WERI-Rb-1 (cell line): ENCODE measurements at regions not wholly inside any gene's neighbourhood (a gene's known extent, or its start where the extent isn't known, plus 50 kb on each side); places are given as distances from the start of the nearest gene placed in this dataset.

Source experiments
- DNase-seq: peaks from one replicate; pipeline ENCODE4 v3.0.0-alpha.2; 2020
- H3K27ac ChIP-seq: fragments of 250-450 bp; sonication (Bioruptor Pico); 2 replicates; pipeline ENCODE4 v1.5.1; 2020; ENCODE audit warnings: mild to moderate bottlenecking, moderate library complexity
- H3K27me3 ChIP-seq: fragments of 250-450 bp; sonication (Bioruptor Pico); 2 replicates; pipeline ENCODE4 v1.5.1; 2021; ENCODE audit warnings: mild to moderate bottlenecking, low read depth, moderate library complexity; ENCODE audit not compliant: insufficient read depth, severe bottlenecking
- H3K36me3 ChIP-seq: fragments of 250-450 bp; sonication (Bioruptor Pico); 2 replicates; pipeline ENCODE4 v1.5.1; 2020; ENCODE audit warnings: mild to moderate bottlenecking, moderate library complexity
- H3K4me3 ChIP-seq: 2 replicates; pipeline ENCODE4 v1.5.1; 2011; ENCODE audit warnings: low read depth, mild to moderate bottlenecking, control low read depth, low read length
- H3K9me3 ChIP-seq: fragments of 250-450 bp; sonication (Bioruptor Pico); 2 replicates; pipeline ENCODE4 v1.5.1; 2021; ENCODE audit warnings: mild to moderate bottlenecking, moderate library complexity; ENCODE audit not compliant: severe bottlenecking
- CTCF ChIP-seq: IDR thresholded peaks from 2 replicates; pipeline ENCODE4 v1.5.1; 2011; ENCODE audit warnings: low read depth, mild to moderate bottlenecking, control low read depth, inconsistent platforms, low read length

DNA sequence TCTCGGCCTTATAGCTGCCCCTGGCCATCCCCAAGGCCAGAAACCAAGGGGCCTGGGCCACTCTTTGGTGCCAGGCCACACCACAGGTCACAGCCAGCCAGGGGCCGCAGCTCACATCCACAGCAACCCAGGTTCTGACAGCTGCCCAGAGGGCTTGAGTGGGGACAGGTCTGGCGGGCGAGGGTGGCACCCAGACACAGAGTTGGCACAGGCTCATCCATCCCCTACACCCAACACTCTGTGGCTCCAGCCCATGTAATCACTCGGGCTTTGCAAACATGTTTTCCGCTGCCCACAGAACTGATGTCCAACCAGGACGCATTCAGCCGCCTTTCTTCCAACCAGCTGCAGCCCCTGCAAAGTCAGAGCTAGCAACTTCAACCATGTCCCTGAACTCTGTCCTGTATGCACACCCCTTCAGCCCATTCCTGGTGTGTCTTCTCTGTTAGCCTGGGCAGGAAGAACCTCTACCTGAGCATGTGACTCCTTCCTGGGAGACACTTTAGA is 57.7 kb upstream of the PPP2R2D start:
- Histone ChIP-seq H3K9me3 (no peaks in the 10 kb centered on the region), H3K27me3 (no peaks in the 10 kb centered on the region)

GRCh38 chr10:131843881-131844284 is 56.9 kb upstream of the PPP2R2D start:
- no peaks in the 10 kb centered on the region for H3K36me3 ChIP-seq
- no peak overlapping the region for H3K4me3 ChIP-seq
- TF ChIP-seq CTCF, result no peak
- no peak for DNase-seq
- H3K27me3 ChIP-seq, result no peaks in the 10 kb centered on the region
- no peak overlapping the region for H3K27ac ChIP-seq
- H3K9me3 ChIP-seq, result no peaks in the 10 kb centered on the region

More for the DNA sequence above, 57.7 kb upstream of the PPP2R2D start:
- TF ChIP-seq CTCF, result no peak
- no peaks in the 10 kb centered on the region for H3K36me3 ChIP-seq
- no peak overlapping the region for H3K27ac ChIP-seq
- DNase-seq, result no peak
- H3K4me3 ChIP-seq, result no peak overlapping the region

DNA sequence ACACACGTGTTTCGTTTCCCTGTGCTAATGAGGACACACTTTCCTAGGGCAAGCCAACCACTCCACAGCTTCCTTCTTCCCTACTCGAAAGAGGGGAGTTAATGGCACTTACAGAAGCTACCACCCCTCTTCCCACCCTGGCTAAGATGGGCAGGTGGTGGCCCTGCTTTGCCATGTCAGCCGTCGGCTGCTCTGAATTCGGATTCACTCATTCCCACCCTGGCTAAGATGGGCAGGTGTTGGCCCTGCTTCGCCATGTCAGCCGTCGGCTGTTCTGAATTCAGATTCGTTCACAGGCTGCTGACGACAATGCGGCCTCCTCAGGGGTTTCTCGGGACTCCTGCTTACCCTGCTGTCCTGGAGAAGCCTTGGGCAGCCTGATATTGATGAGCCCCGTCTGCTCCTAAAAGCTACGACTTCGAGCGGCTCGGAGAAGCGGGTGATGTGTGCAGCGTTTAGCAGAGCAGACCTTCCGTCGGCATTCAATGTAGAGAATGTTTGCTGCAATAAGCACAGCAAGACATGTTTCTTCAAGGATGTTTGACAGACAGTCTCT is 56.2 kb upstream of the PPP2R2D start:
- Histone ChIP-seq H3K36me3 (no peaks in the 10 kb centered on the region), H3K9me3 (no peaks in the 10 kb centered on the region), H3K27me3 (no peaks in the 10 kb centered on the region), H3K27ac (no peak overlapping the region), H3K4me3 (no peak overlapping the region)
- no peak for TF ChIP-seq CTCF
- DNase-seq, result no peak

GRCh38 chr10:131845505-131846239 is 55.1 kb upstream of the PPP2R2D start:
- Histone ChIP-seq H3K9me3 (no peaks in the 10 kb centered on the region), H3K27ac (no peak overlapping the region), H3K4me3 (no peak overlapping the region), H3K27me3 (no peaks in the 10 kb centered on the region), H3K36me3 (no peaks in the 10 kb centered on the region)
- no peak for DNase-seq
- no peak for TF ChIP-seq CTCF

DNA sequence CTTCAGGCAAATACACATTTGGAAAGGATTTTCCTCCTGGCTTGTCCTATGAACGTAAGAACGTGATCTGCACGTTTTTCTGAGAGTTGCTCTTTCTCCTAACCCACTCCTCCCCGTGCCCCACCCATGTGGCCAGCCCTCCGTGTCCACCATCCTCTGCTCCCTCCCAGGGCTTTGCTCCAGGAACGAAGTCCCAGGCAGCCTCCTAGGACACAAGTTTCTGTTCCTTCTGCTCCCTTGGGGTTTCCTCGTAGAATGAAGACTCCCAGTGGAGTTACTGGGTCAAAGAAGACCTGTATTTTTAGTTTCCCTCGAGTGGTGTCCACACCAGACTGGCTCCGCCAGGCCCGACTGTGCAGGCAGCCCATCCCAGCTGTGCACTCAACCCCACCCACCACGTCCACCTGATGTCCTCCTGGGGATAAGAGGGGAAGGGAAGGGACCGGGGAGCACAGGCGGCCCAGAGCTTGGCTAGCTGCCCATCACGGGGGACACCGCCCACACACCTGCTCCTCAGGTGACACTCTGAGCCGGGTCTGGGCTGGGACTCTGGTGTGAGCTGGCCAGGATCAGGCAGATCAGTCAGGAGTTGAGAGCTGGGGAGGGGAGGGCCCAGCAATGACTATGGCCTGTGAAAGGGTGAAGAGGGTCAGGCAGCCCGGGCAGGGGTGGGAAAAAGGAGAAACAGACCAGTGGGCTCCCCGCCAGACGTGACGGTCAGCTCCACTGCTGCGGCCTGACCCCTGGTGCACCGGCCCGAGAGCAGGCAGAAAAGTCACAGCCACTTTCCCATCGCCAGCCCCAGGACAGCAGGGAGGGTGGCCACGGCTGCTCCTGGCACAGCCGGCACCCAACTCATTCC is 54.3 kb upstream of the PPP2R2D start:
- Histone ChIP-seq H3K9me3 (no peaks in the 10 kb centered on the region), H3K27ac (no peak overlapping the region)
- TF ChIP-seq CTCF, result no peak

More for the DNA sequence above, 54.3 kb upstream of the PPP2R2D start:
- H3K27me3 ChIP-seq, result no peaks in the 10 kb centered on the region
- H3K36me3 ChIP-seq, result no peaks in the 10 kb centered on the region
- H3K4me3 ChIP-seq, result no peak overlapping the region
- DNase-seq, result no peak
